ENCODE measurements at regions not wholly inside any gene's neighbourhood (a gene's known extent, or its start where the extent isn't known, plus 50 kb on each side); places are given as distances from the start of the nearest gene placed in this dataset.

- TF ChIP-seq CTCF (tag by site-specific recombination; IDR thresholded peaks at IDR 0.05) (no peak), GLIS2 (tag by site-specific recombination; IDR thresholded peaks at IDR 0.05) (no peak), ZNF621 (tag by site-specific recombination; IDR thresholded peaks at IDR 0.05) (no peak), ZNF639 (tag by site-specific recombination; IDR thresholded peaks at IDR 0.05) (no peak), ZNF324 (tag by site-specific recombination; IDR thresholded peaks at IDR 0.05) (no peak), SCRT2 (tag by site-specific recombination; IDR thresholded peaks at IDR 0.05) (no peak), PRDM6 (tag by site-specific recombination; IDR thresholded peaks at IDR 0.05) (peak; percentile 99), ZNF366 (tag by site-specific recombination; conservative IDR thresholded peaks at IDR 0.05) (peak; percentile 21), ZNF184 (tag by site-specific recombination; IDR thresholded peaks at IDR 0.05) (no peak), ZNF701 (tag by site-specific recombination; IDR thresholded peaks at IDR 0.05) (no peak), ZNF707 (tag by site-specific recombination; IDR thresholded peaks at IDR 0.05) (no peak)
Observed at GRCh38 chr5:124650951-124651662, 95.3 kb downstream of the ZNF608 start (continued).

GRCh38 chr5:124650147-124650561 lies 96.3 kb downstream of the ZNF608 start:
- Histone ChIP-seq H3K36me3 (ENCODE audit: control insufficient read depth in 2 of 2, insufficient read depth in 1 of 2, low read length in 2 of 2) (peaks cover 0 to 26% of the 10 kb centered on the region in 2 experiments; a peak in 1 of 3 replicates), H3K27ac (ENCODE audit: extremely low read depth, low read depth, low read length) (peak overlapping the region; percentile 98)
- TF ChIP-seq IKZF3 (tag by site-specific recombination; IDR thresholded peaks at IDR 0.05) (peak; percentile 68), ZNF768 (tag by site-specific recombination; IDR thresholded peaks at IDR 0.05) (no peak), GFI1B (tag by site-specific recombination; IDR thresholded peaks at IDR 0.05) (peak; percentile 90), BCL6B (tag by site-specific recombination; IDR thresholded peaks at IDR 0.05) (peak; percentile 7; the same call in 1 of the 2 replicates), GLI2 (tag by site-specific recombination; IDR thresholded peaks at IDR 0.05; ENCODE audit: borderline replicate concordance, low read depth) (peak; percentile 54; the same call in 1 of the 2 replicates), ZNF843 (tag by site-specific recombination; IDR thresholded peaks at IDR 0.05) (peak; percentile 91), ZSCAN18 (tag by site-specific recombination; IDR thresholded peaks at IDR 0.05) (0 out of 2 replicates have a peak, but pooled peaks have one; percentile 19), WT1 (tag by site-specific recombination; IDR thresholded peaks at IDR 0.05) (peak; percentile 97), TCF7L2 (IDR thresholded peaks at IDR 0.05; ENCODE audit: borderline replicate concordance, low read depth, low read length) (peak; percentile 83), ZXDB (tag by site-specific recombination; IDR thresholded peaks at IDR 0.05) (peak; percentile 96), PRDM10 (tag by site-specific recombination; IDR thresholded peaks at IDR 0.05) (peak; percentile 30; the same call in 1 of the 2 replicates), BCL11A (tag by site-specific recombination; IDR thresholded peaks at IDR 0.05; ENCODE audit: low read depth) (0 out of 2 replicates have a peak, but pooled peaks have one; percentile 32), KLF10 (tag by site-specific recombination; IDR thresholded peaks at IDR 0.05) (peak; percentile 62; the same call in 1 of the 2 replicates), SP7 (tag by site-specific recombination; IDR thresholded peaks at IDR 0.05) (peak; percentile 71)

More at GRCh38 chr5:124650147-124650561, 96.3 kb downstream of the ZNF608 start:
- Histone ChIP-seq H3K4me3 (ENCODE audit: low read depth, low read length) (no peak overlapping the region), H3K9me3 (ENCODE audit: control insufficient read depth, insufficient read depth, low read depth, low read length) (no peaks in the 10 kb centered on the region), H3K4me1 (ENCODE audit: control insufficient read depth, insufficient read depth, low read length) (peaks cover 35% of the 10 kb centered on the region)
- POLR2A ChIA-PET = interaction anchor here (0.5 to 0.6 kb wide), 2 partner anchors 11 to 46 kb away, joined by 3 read pairs; no protein-coding TSS in a partner anchor
- CTCF ChIA-PET = no interaction called here

All from HEK293 (cell line).